K562 (cell line): ENCODE measurements at regions not wholly inside any gene's neighbourhood (a gene's known extent, or its start where the extent isn't known, plus 50 kb on each side); places are given as distances from the start of the nearest gene placed in this dataset.
A peak's percentile ranks its signal among the peaks of the same experiment; 100 is the strongest.

Experiments used
- ATAC-seq: fragments of 200-7000 bp; cut with Tn5 transposase; 3 replicates; pipeline ENCODE4 v1.9.1; 2020; ENCODE audit warnings: moderate library complexity
- BruUV-seq: library from RNA; stranded (reverse); fragments of 400-500 nt; replicated peaks from 2 replicates; lab custom pipeline; 2021; lab: Mats Ljungman, UMichigan
- CTCF ChIA-PET: fragments of 300-600 bp; formaldehyde crosslinking; extraction: SDS; loops from one replicate; lab custom pipeline; 2021; ENCODE audit warnings: low intra/inter-chr PET ratio; lab: Yijun Ruan, JAX
- POLR2A ChIA-PET: fragments of 300-600, 350-650 bp; sonication (Branson Sonifier 250); formaldehyde crosslinking; extraction: SDS; loops from one replicate; lab custom pipeline; 2021; ENCODE audit warnings: antibody characterized with exemption, inconsistent platforms; lab: Yijun Ruan, JAX
- DNase-seq, 4 experiments: peaks; one replicate each; pipeline versions ENCODE4 v3.0.0 to v3.0.0-alpha.2; 2011 to 2018; ENCODE audit warnings: low spot score in 3 of 4, mixed read lengths in 3 of 4; ENCODE audit errors: extremely low read depth in 1 of 4
- FAIRE-seq: peaks from 2 replicates; lab custom pipeline; 2011; peaks lifted over from hg19 to GRCh38; lab: Jason Lieb, UNC
- H2AFZ ChIP-seq: 2 replicates; pipeline ENCODE4 v1.6.0; 2011; ENCODE audit warnings: low read depth, low read length, control low read depth, inconsistent platforms
- H3K27ac ChIP-seq: fragments of 200-600 bp; 3 replicates; pipeline ENCODE4 v1.8.0; 2011; ENCODE audit warnings: low read depth, mild to moderate bottlenecking, control low read depth, inconsistent platforms, low read length, moderate library complexity, mixed read lengths; ENCODE audit errors: extremely low read depth
- H3K27me3 ChIP-seq, 2 experiments: fragments of 300-600 bp in 1 of 2; 2 replicates in 1 of 2; 3 replicates in 1 of 2; pipeline versions ENCODE4 v1.6.0 to v1.8.0; 2011; ENCODE audit warnings: inconsistent platforms in 2 of 2, low read length in 2 of 2, mild to moderate bottlenecking in 1 of 2, mixed read lengths in 1 of 2, moderate library complexity in 1 of 2; ENCODE audit not compliant: control insufficient read depth in 2 of 2, insufficient read depth in 2 of 2
- H3K36me3 ChIP-seq: fragments of 300-600 bp; 3 replicates; pipeline ENCODE4 v1.8.0; 2011; ENCODE audit warnings: mild to moderate bottlenecking, low read length, inconsistent platforms; ENCODE audit not compliant: control insufficient read depth, insufficient read depth
- H3K4me1 ChIP-seq, 2 experiments: fragments of 200-600 bp in 1 of 2; replicated peaks in 1 of 2; 2 replicates in 1 of 2; 3 replicates in 1 of 2; pipeline versions ENCODE4 v1.5.1 to v1.8.0; 2011; ENCODE audit warnings: inconsistent platforms in 2 of 2, low read length in 2 of 2, mild to moderate bottlenecking in 1 of 2, mixed read lengths in 1 of 2, moderate library complexity in 1 of 2; ENCODE audit not compliant: control insufficient read depth in 2 of 2, insufficient read depth in 2 of 2
- H3K4me2 ChIP-seq: 2 replicates; pipeline ENCODE4 v1.6.1; 2011; ENCODE audit warnings: low read length, control low read depth, inconsistent platforms, mixed read lengths; ENCODE audit not compliant: insufficient read depth
- H3K4me3 ChIP-seq: fragments of 200-600 bp; sonication (generic), shearing (Covaris generic); 2 replicates; pipeline ENCODE4 v1.5.1; 2016; ENCODE audit warnings: control low read depth, inconsistent platforms
- H3K79me2 ChIP-seq: fragments of 200-600 bp; 3 replicates; pipeline ENCODE4 v1.8.0; 2011; ENCODE audit warnings: low read length, inconsistent platforms; ENCODE audit not compliant: control insufficient read depth, insufficient read depth
- H3K9ac ChIP-seq, 2 experiments: 2 replicates each; pipeline versions ENCODE4 v1.6.0 to v1.6.1; 2011; ENCODE audit warnings: low read depth in 2 of 2, low read length in 2 of 2, control low read depth in 1 of 2, inconsistent platforms in 1 of 2, mild to moderate bottlenecking in 1 of 2, mixed read lengths in 1 of 2; ENCODE audit not compliant: insufficient read depth in 1 of 2
- H3K9me1 ChIP-seq: one replicate; pipeline ENCODE4 v1.6.0; 2011; ENCODE audit warnings: inconsistent platforms, mild to moderate bottlenecking, low read length, moderate library complexity; ENCODE audit not compliant: control insufficient read depth, insufficient read depth
- H3K9me3 ChIP-seq: replicated peaks from 2 replicates; pipeline ENCODE4 v1.5.1; 2011; ENCODE audit warnings: low read depth, low read length, inconsistent platforms; ENCODE audit not compliant: control insufficient read depth, insufficient read depth
- H4K20me1 ChIP-seq: replicated peaks from 2 replicates; pipeline ENCODE4 v1.6.1; 2011; ENCODE audit warnings: low read length, inconsistent platforms, mixed read lengths; ENCODE audit not compliant: control insufficient read depth, insufficient read depth
- FOXJ3 ChIP-seq: sonication (generic); formaldehyde crosslinking; IDR thresholded peaks from 2 replicates; pipeline ENCODE4 v1.4.0; 2020; ENCODE audit warnings: mild to moderate bottlenecking, missing genetic modification reagents
- GABPA ChIP-seq: fragments of 200-800 bp; sonication (Bioruptor generic); conservative IDR thresholded peaks from 2 replicates; pipeline ENCODE4 v1.6.1; 2016; ENCODE audit warnings: low read depth, missing genetic modification characterization, missing compliant biosample characterization
- KDM5B ChIP-seq: fragments of 200-600 bp; sonication (generic); IDR thresholded peaks from 2 replicates; pipeline ENCODE4 v1.6.1; 2012; ENCODE audit warnings: low read depth, mild to moderate bottlenecking, moderate library complexity, low read length, control low read depth, inconsistent platforms; ENCODE audit not compliant: insufficient replicate concordance
- RFX1 ChIP-seq: fragments of 450-650 bp; IDR thresholded peaks from 2 replicates; pipeline ENCODE4 v1.6.1; 2016; ENCODE audit warnings: mild to moderate bottlenecking, moderate library complexity
- SIX5 ChIP-seq, 2 experiments: IDR thresholded peaks; 2 replicates each; pipeline ENCODE4 v1.6.1; 2011; ENCODE audit warnings: low read length in 2 of 2, borderline replicate concordance in 1 of 2, low read depth in 1 of 2, mild to moderate bottlenecking in 1 of 2, moderate library complexity in 1 of 2; ENCODE audit not compliant: insufficient read depth in 1 of 2
- TAF15 ChIP-seq: fragments of 200-400 bp; formaldehyde crosslinking; IDR thresholded peaks from 2 replicates; pipeline ENCODE4 v1.6.1; 2017; ENCODE audit warnings: mild to moderate bottlenecking, low read depth, low read length, moderate library complexity
- WGBS: fragments of 100-300 bp; shearing (Covaris generic); methylation state at CpG from one replicate; pipeline ENCODE4 v1.1.6; 2016; ENCODE audit warnings: low coverage, mixed read lengths; ENCODE audit not compliant: insufficient coverage; ENCODE audit errors: missing lambda C conversion rate; 5-methylcytosine and 5-hydroxymethylcytosine counted together
- in situ Hi-C: fragments of 300-500 bp; cut with MboI; formaldehyde crosslinking; loops from 4 replicates; pipeline ENCODE4 v1.15.0; 2018; ENCODE audit warnings: inconsistent platforms, mixed read lengths
- intact Hi-C: fragments of 100-400 bp; cut with micrococcal nuclease; formaldehyde crosslinking; loops from 2 replicates; pipeline ENCODE4 v1.14.2; 2022
- TF ChIP-seq, protein P1 (sequence below): sonication (generic); formaldehyde crosslinking; IDR thresholded peaks from 2 replicates; pipeline ENCODE4 v1.8.1; 2023; ENCODE audit warnings: mild to moderate bottlenecking, missing genetic modification reagents
- TF ChIP-seq, protein P2 (sequence below), 2 experiments: IDR thresholded peaks; 2 replicates each; pipeline ENCODE4 v1.6.1; 2011; ENCODE audit warnings: borderline replicate concordance in 1 of 2, control low read depth in 1 of 2, low read depth in 1 of 2, low read length in 1 of 2, mild to moderate bottlenecking in 1 of 2, mixed read lengths in 1 of 2, moderate library complexity in 1 of 2; ENCODE audit not compliant: insufficient read depth in 1 of 2, insufficient read length in 1 of 2, poor library complexity in 1 of 2, severe bottlenecking in 1 of 2; ENCODE audit errors: extremely low read depth in 1 of 2
- TF ChIP-seq, protein P3 (sequence below): fragments of 250-450 bp; sonication (Bioruptor Pico); IDR thresholded peaks from 2 replicates; pipeline ENCODE4 v1.4.0; 2020; ENCODE audit warnings: borderline replicate concordance
- TF ChIP-seq, protein P4 (sequence below): fragments of 450-650 bp; IDR thresholded peaks from 2 replicates; pipeline ENCODE4 v1.6.1; 2016; ENCODE audit warnings: low read depth, mild to moderate bottlenecking, moderate library complexity
- TF ChIP-seq, protein P5 (sequence below): fragments of 450-650 bp; formaldehyde crosslinking; IDR thresholded peaks from 2 replicates; pipeline ENCODE4 v1.4.0; 2022; ENCODE audit warnings: mild to moderate bottlenecking, moderate library complexity
- TF ChIP-seq, protein P6 (sequence below): fragments of 250-450 bp; sonication (Bioruptor Pico); IDR thresholded peaks from 2 replicates; pipeline ENCODE4 v1.8.0; 2022; ENCODE audit warnings: moderate library complexity, mild to moderate bottlenecking, inconsistent platforms

DNA sequence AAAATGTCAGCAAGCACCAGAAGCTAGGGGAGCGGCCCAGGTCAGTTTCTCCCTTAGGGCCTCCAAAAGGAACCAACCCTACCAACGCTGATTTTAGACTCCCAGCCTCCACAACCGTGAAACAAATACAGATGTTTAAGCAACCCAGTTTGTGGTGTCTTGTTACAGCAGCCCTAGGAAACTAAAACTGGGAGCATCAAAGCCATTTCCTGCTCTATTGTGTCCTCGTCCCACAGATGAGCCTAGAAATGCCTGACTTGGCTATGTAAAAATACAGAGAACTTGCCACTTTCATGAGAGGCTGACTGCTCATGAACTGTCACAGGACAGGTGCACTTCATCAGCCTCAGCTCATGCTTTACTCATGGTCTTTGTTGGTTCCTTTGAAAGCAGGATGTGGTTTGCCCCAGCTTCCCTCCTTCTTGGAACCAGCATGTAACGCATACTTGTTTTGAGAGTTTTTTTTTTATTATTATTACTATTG, 97.6 kb upstream of the SLC39A10 start:
- no peaks in the 10 kb centered on the region for H4K20me1 ChIP-seq
- in situ Hi-C loops, result no loop called here
- H3K9me3 ChIP-seq, result peaks cover 2% of the 10 kb centered on the region
- H3K4me2 ChIP-seq, result no peak overlapping the region
- peaks cover 7 to 17% of the 10 kb centered on the region in 2 experiments; a peak in 3 of 5 replicates for H3K4me1 ChIP-seq
- POLR2A ChIA-PET, result interaction anchor here (0.7 kb wide), 1 partner anchor 78 kb away, joined by 3 read pairs; no protein-coding TSS in a partner anchor
- H3K79me2 ChIP-seq, result no peaks in the 10 kb centered on the region
- ATAC-seq, result no peak
- no TSS peak for BruUV-seq
- WGBS, result 57% methylated on average over 5 of the region's 5 CpGs
- H3K27ac ChIP-seq, result no peak overlapping the region; the same call in 2 of the 3 replicates
- intact Hi-C loops, result no loop called here
- no peak for DNase-seq
- H3K9me1 ChIP-seq, result no peaks in the 10 kb centered on the region
- CTCF ChIA-PET, result no interaction called here
- FAIRE-seq, result no peak
- no peak overlapping the region for H3K4me3 ChIP-seq
- no peaks in the 10 kb centered on the region for H3K36me3 ChIP-seq
- no peaks in the 10 kb centered on the region for H3K27me3 ChIP-seq
- H2AFZ ChIP-seq, result peak overlapping the region; percentile 56
- no peak overlapping the region for H3K9ac ChIP-seq
- TF ChIP-seq, protein P1, sequence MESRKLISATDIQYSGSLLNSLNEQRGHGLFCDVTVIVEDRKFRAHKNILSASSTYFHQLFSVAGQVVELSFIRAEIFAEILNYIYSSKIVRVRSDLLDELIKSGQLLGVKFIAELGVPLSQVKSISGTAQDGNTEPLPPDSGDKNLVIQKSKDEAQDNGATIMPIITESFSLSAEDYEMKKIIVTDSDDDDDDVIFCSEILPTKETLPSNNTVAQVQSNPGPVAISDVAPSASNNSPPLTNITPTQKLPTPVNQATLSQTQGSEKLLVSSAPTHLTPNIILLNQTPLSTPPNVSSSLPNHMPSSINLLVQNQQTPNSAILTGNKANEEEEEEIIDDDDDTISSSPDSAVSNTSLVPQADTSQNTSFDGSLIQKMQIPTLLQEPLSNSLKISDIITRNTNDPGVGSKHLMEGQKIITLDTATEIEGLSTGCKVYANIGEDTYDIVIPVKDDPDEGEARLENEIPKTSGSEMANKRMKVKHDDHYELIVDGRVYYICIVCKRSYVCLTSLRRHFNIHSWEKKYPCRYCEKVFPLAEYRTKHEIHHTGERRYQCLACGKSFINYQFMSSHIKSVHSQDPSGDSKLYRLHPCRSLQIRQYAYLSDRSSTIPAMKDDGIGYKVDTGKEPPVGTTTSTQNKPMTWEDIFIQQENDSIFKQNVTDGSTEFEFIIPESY (CRISPR knock-in tag), result no peak
- TF ChIP-seq, protein P2, sequence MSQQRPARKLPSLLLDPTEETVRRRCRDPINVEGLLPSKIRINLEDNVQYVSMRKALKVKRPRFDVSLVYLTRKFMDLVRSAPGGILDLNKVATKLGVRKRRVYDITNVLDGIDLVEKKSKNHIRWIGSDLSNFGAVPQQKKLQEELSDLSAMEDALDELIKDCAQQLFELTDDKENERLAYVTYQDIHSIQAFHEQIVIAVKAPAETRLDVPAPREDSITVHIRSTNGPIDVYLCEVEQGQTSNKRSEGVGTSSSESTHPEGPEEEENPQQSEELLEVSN (IDR thresholded peaks at IDR 0.05; ENCODE audit: borderline replicate concordance in 1 of 2, extremely low read depth in 1 of 2, insufficient read depth in 1 of 2, insufficient read length in 1 of 2, low read depth in 1 of 2, low read length in 1 of 2, poor library complexity in 1 of 2, severe bottlenecking in 1 of 2), result peak in 1 of 2 experiments; percentile 50
- TF ChIP-seq, protein P3, sequence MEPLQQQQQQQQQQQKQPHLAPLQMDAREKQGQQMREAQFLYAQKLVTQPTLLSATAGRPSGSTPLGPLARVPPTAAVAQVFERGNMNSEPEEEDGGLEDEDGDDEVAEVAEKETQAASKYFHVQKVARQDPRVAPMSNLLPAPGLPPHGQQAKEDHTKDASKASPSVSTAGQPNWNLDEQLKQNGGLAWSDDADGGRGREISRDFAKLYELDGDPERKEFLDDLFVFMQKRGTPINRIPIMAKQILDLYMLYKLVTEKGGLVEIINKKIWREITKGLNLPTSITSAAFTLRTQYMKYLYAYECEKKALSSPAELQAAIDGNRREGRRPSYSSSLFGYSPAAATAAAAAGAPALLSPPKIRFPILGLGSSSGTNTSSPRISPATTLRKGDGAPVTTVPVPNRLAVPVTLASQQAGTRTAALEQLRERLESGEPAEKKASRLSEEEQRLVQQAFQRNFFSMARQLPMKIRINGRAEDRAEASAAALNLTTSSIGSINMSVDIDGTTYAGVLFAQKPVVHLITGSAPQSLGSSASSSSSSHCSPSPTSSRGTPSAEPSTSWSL (CRISPR knock-in tag), result no peak
- TF ChIP-seq GABPA (tag), result 0 out of 2 replicates have a peak, but pooled peaks have one; percentile 40
- TF ChIP-seq, protein P4, sequence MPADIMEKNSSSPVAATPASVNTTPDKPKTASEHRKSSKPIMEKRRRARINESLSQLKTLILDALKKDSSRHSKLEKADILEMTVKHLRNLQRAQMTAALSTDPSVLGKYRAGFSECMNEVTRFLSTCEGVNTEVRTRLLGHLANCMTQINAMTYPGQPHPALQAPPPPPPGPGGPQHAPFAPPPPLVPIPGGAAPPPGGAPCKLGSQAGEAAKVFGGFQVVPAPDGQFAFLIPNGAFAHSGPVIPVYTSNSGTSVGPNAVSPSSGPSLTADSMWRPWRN, result no peak
- TF ChIP-seq, protein P5, sequence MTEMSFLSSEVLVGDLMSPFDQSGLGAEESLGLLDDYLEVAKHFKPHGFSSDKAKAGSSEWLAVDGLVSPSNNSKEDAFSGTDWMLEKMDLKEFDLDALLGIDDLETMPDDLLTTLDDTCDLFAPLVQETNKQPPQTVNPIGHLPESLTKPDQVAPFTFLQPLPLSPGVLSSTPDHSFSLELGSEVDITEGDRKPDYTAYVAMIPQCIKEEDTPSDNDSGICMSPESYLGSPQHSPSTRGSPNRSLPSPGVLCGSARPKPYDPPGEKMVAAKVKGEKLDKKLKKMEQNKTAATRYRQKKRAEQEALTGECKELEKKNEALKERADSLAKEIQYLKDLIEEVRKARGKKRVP (CRISPR knock-in tag), result no peak
- no peak for TF ChIP-seq KDM5B
- no peak for TF ChIP-seq RFX1
- no peak for TF ChIP-seq TAF15
- TF ChIP-seq SIX5 (IDR thresholded peaks at IDR 0.05; ENCODE audit: borderline replicate concordance in 1 of 2, insufficient read depth in 1 of 2, low read depth in 1 of 2, low read length in 2 of 2), result no peak
- TF ChIP-seq FOXJ3 (CRISPR knock-in tag), result no peak
- TF ChIP-seq, protein P6, sequence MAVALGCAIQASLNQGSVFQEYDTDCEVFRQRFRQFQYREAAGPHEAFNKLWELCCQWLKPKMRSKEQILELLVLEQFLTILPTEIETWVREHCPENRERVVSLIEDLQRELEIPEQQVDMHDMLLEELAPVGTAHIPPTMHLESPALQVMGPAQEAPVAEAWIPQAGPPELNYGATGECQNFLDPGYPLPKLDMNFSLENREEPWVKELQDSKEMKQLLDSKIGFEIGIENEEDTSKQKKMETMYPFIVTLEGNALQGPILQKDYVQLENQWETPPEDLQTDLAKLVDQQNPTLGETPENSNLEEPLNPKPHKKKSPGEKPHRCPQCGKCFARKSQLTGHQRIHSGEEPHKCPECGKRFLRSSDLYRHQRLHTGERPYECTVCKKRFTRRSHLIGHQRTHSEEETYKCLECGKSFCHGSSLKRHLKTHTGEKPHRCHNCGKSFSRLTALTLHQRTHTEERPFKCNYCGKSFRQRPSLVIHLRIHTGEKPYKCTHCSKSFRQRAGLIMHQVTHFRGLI, result no peak
